ENCODE measurements at regions not wholly inside any gene's neighbourhood (a gene's known extent, or its start where the extent isn't known, plus 50 kb on each side); places are given as distances from the start of the nearest gene placed in this dataset.

GRCh38 chr1:67612788-67613241, 72.2 kb upstream of the GADD45A start (continued):
- no peak for TF ChIP-seq RAD21 (IDR thresholded peaks at IDR 0.05 in 1 of 2, conservative IDR thresholded peaks at IDR 0.05 in 1 of 2; ENCODE audit: low read depth in 2 of 2, low read length in 2 of 2)
- no peak for TF ChIP-seq SIX5 (IDR thresholded peaks at IDR 0.05; ENCODE audit: low read depth, low read length)
- TF ChIP-seq, protein P1, sequence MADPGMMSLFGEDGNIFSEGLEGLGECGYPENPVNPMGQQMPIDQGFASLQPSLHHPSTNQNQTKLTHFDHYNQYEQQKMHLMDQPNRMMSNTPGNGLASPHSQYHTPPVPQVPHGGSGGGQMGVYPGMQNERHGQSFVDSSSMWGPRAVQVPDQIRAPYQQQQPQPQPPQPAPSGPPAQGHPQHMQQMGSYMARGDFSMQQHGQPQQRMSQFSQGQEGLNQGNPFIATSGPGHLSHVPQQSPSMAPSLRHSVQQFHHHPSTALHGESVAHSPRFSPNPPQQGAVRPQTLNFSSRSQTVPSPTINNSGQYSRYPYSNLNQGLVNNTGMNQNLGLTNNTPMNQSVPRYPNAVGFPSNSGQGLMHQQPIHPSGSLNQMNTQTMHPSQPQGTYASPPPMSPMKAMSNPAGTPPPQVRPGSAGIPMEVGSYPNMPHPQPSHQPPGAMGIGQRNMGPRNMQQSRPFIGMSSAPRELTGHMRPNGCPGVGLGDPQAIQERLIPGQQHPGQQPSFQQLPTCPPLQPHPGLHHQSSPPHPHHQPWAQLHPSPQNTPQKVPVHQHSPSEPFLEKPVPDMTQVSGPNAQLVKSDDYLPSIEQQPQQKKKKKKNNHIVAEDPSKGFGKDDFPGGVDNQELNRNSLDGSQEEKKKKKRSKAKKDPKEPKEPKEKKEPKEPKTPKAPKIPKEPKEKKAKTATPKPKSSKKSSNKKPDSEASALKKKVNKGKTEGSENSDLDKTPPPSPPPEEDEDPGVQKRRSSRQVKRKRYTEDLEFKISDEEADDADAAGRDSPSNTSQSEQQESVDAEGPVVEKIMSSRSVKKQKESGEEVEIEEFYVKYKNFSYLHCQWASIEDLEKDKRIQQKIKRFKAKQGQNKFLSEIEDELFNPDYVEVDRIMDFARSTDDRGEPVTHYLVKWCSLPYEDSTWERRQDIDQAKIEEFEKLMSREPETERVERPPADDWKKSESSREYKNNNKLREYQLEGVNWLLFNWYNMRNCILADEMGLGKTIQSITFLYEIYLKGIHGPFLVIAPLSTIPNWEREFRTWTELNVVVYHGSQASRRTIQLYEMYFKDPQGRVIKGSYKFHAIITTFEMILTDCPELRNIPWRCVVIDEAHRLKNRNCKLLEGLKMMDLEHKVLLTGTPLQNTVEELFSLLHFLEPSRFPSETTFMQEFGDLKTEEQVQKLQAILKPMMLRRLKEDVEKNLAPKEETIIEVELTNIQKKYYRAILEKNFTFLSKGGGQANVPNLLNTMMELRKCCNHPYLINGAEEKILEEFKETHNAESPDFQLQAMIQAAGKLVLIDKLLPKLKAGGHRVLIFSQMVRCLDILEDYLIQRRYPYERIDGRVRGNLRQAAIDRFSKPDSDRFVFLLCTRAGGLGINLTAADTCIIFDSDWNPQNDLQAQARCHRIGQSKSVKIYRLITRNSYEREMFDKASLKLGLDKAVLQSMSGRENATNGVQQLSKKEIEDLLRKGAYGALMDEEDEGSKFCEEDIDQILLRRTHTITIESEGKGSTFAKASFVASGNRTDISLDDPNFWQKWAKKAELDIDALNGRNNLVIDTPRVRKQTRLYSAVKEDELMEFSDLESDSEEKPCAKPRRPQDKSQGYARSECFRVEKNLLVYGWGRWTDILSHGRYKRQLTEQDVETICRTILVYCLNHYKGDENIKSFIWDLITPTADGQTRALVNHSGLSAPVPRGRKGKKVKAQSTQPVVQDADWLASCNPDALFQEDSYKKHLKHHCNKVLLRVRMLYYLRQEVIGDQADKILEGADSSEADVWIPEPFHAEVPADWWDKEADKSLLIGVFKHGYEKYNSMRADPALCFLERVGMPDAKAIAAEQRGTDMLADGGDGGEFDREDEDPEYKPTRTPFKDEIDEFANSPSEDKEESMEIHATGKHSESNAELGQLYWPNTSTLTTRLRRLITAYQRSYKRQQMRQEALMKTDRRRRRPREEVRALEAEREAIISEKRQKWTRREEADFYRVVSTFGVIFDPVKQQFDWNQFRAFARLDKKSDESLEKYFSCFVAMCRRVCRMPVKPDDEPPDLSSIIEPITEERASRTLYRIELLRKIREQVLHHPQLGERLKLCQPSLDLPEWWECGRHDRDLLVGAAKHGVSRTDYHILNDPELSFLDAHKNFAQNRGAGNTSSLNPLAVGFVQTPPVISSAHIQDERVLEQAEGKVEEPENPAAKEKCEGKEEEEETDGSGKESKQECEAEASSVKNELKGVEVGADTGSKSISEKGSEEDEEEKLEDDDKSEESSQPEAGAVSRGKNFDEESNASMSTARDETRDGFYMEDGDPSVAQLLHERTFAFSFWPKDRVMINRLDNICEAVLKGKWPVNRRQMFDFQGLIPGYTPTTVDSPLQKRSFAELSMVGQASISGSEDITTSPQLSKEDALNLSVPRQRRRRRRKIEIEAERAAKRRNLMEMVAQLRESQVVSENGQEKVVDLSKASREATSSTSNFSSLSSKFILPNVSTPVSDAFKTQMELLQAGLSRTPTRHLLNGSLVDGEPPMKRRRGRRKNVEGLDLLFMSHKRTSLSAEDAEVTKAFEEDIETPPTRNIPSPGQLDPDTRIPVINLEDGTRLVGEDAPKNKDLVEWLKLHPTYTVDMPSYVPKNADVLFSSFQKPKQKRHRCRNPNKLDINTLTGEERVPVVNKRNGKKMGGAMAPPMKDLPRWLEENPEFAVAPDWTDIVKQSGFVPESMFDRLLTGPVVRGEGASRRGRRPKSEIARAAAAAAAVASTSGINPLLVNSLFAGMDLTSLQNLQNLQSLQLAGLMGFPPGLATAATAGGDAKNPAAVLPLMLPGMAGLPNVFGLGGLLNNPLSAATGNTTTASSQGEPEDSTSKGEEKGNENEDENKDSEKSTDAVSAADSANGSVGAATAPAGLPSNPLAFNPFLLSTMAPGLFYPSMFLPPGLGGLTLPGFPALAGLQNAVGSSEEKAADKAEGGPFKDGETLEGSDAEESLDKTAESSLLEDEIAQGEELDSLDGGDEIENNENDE (IDR thresholded peaks at IDR 0.05; ENCODE audit: insufficient replicate concordance, low read length) = no peak
- no peak for TF ChIP-seq GABPA (IDR thresholded peaks at IDR 0.05; ENCODE audit: borderline replicate concordance, insufficient read depth, low read length)

Data from H1 (cell line).